ENCODE measurements at regions not wholly inside any gene's neighbourhood (a gene's known extent, or its start where the extent isn't known, plus 50 kb on each side); places are given as distances from the start of the nearest gene placed in this dataset.

DNA sequence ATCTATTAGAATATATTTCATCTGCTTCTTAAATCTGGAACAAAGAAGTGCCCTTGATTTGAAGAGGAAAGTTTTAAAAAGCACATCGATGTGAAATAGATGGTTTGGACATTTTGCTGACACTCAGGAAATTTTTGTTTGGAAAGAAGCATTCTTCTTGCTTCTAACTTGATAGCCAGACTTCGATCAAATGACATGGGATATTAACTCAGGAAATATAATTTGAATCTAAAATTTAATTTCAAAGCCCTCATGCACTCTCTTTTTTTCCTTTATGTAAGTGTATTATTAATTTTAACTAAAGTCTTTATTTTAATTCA lies 761.2 kb downstream of the VGLL3 start:
- H3K9me3 Mint-ChIP-seq, result peaks cover 0 to 4% of the 10 kb centered on the region in 2 donors
- no peaks in the 10 kb centered on the region for H3K36me3 Mint-ChIP-seq
- H3K27ac Mint-ChIP-seq, result no peak overlapping the region
- ATAC-seq, result no peak
- DNase-seq (ENCODE audit: low spot score in 2 of 2), result no peak

- H3K36me3 Mint-ChIP-seq, result no peaks in the 10 kb centered on the region
- DNase-seq (ENCODE audit: low spot score in 2 of 2), result no peak
- H3K9me3 Mint-ChIP-seq, result peaks cover 0 to 4% of the 10 kb centered on the region in 2 donors
- H3K27ac Mint-ChIP-seq, result no peak overlapping the region
- no peak for ATAC-seq
Measured at GRCh38 chr3:86229086-86229774, 761.7 kb downstream of the VGLL3 start.

DNA sequence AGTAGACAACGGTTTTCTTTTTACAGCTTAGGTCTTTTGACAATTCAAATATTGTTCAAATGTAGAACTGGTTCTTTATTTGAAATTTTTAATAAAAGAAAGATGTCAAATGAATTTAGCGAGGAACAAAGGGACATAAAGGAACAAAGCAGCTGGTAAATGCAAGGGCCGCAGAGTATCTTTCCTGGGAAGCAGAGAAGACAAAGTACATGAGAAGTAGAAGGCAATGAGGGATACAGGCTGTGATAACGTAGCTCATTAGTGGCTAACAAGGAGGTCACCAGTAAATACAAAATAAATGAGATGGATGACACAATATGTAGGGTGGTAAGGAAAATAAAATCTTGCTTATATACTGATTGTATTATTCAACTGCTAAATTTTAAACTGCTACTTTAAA lies 762.8 kb downstream of the VGLL3 start:
- no peak for DNase-seq (ENCODE audit: low spot score in 2 of 2)
- Mint-ChIP-seq H3K27ac (no peak overlapping the region), H3K9me3 (peaks cover 0 to 4% of the 10 kb centered on the region in 2 donors), H3K36me3 (no peaks in the 10 kb centered on the region)
- no peak for ATAC-seq

DNA sequence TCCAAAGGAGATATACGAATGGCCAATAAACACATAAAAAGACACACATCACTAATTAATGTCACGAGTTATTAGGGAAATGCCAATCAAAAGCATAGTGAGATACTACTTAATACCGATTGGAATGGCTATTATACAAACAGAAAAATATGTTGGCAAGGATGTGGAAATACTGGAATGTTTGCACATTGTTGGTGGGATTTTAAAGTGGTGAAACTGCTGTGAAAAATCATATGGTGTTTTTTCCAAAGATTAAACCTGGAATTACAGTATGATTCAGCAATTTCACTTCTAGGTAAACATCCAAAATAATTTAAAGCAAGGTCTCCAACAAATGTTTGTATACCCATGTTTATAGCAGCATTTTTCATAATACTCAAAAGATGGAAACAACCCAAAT lies 765.5 kb downstream of the VGLL3 start:
- Mint-ChIP-seq H3K36me3 (no peaks in the 10 kb centered on the region), H3K9me3 (peaks cover 0 to 8% of the 10 kb centered on the region in 2 donors), H3K27ac (no peak overlapping the region)
- DNase-seq (ENCODE audit: low spot score in 2 of 2) (no peak), ATAC-seq (no peak)

DNA sequence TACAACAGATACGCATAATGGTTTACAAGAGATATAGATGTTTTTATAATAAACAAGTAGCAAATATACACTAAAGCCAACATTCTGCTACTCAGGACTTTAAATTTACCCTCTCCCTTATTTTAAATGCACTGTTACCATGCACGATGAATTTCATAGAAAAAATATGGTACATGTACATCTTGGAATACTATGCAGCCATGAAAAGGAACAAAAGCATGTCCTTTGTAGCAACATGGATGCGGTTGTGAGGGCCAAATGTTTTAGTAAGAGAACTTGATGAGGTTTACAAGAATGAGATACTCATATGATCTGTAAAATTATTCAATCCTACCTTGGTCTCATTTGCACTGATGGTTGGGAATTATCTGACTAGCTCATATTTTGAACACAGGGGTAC lies 769.3 kb downstream of the VGLL3 start:
- Mint-ChIP-seq H3K36me3 (no peaks in the 10 kb centered on the region), H3K27ac (no peak overlapping the region), H3K9me3 (peaks cover 5 to 14% of the 10 kb centered on the region in 2 donors)
- no peak for ATAC-seq
- DNase-seq (ENCODE audit: low spot score in 2 of 2), result no peak

GRCh38 chr3:86208772-86209171 lies 782.2 kb downstream of the VGLL3 start:
- no peak for ATAC-seq
- H3K27ac Mint-ChIP-seq, result no peak overlapping the region
- H3K9me3 Mint-ChIP-seq, result peaks cover 13 to 16% of the 10 kb centered on the region in 2 donors
- no peak for DNase-seq (ENCODE audit: low spot score in 2 of 2)
- H3K36me3 Mint-ChIP-seq, result peaks cover 0 to 1% of the 10 kb centered on the region in 2 donors

DNA sequence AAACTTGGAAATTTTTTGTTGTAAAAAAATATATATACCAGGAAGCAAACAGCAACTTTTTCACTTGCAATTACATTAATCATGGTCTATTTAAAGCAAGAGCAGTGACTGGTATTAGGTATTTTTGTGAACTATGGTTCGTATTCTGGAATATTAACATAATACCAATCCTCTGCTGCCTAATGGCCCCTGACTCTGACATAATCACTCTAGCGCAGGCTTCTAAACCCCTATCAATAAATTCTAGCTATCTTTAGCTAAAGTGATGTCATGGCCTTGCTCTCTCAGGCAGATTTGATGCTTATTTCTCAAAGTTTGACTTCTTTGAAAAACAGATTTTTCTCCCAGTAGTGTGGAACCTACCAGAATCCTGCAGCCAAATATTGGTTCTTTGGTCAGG lies 808.3 kb downstream of the VGLL3 start:
- Mint-ChIP-seq H3K9me3 (peaks cover 19% of the 10 kb centered on the region in 2 donors), H3K27ac (no peak overlapping the region), H3K36me3 (peaks cover 0 to 12% of the 10 kb centered on the region in 2 donors)
- ATAC-seq, result no peak
- DNase-seq (ENCODE audit: low spot score in 2 of 2), result no peak

DNA sequence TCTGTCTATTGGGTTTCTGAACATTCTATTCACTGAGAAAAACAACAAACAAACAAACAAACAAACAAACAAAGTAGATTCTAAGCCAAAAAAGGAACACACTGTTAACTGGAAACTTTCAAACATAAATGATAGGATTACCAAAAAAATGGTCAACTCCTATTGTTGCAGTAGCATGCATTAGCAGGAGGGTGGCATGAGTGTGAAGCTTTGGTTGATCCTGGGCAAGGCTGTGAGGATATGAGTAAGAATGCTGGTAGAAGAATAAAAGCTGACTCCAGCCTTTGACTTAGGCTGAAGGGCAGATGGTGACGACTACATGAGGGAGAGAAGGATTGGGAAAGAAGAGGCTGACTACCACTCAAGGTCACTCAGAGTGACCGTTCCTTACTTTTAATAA lies 810.3 kb downstream of the VGLL3 start:
- Mint-ChIP-seq H3K9me3 (peaks cover 13 to 16% of the 10 kb centered on the region in 2 donors), H3K27ac (no peak overlapping the region), H3K36me3 (peaks cover 0 to 12% of the 10 kb centered on the region in 2 donors)
- no peak for DNase-seq (ENCODE audit: low spot score in 2 of 2)
- ATAC-seq, result no peak

GRCh38 chr3:86178095-86178494 lies 812.9 kb downstream of the VGLL3 start:
- peaks cover 13 to 15% of the 10 kb centered on the region in 2 donors for H3K9me3 Mint-ChIP-seq

GRCh38 chr3:86176445-86176784 lies 814.5 kb downstream of the VGLL3 start:
- Mint-ChIP-seq H3K27ac (no peak overlapping the region), H3K9me3 (peaks cover 16% of the 10 kb centered on the region in 2 donors), H3K36me3 (no peaks in the 10 kb centered on the region)
- ATAC-seq (no peak), DNase-seq (ENCODE audit: low spot score in 2 of 2) (no peak)

More at GRCh38 chr3:86178095-86178494, 812.9 kb downstream of the VGLL3 start:
- DNase-seq (ENCODE audit: low spot score in 2 of 2), result no peak
- no peak for ATAC-seq
- H3K36me3 Mint-ChIP-seq, result no peaks in the 10 kb centered on the region
- H3K27ac Mint-ChIP-seq, result no peak overlapping the region

- Mint-ChIP-seq H3K27ac (no peak overlapping the region), H3K9me3 (peaks cover 17 to 18% of the 10 kb centered on the region in 2 donors), H3K36me3 (no peaks in the 10 kb centered on the region)
- DNase-seq (ENCODE audit: low spot score in 2 of 2) (no peak), ATAC-seq (no peak)
Measured at GRCh38 chr3:86175593-86176444, 815.1 kb downstream of the VGLL3 start.

DNA sequence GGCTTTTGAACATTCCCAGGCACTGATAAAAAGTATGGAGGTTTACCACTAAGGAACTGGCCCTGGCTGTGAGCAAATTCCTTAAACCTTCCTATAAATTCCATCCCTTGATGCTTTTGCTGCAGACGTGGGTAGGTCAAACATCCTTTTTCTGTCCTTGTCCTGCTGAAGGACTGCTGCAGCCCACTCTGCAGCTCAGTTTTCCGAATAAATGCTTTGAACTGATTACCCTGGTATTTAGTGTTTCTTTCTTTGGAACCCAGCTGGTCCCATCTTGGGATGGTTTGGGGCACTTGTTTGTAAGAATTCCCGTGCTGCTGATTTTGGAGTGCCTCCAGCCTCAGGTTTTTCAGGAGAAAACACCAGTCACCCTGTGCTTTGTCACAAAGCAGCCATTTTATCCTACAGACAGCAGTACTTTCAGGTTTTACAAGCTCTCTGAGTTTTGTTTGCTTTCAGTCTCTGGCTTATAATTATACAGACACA lies 815.9 kb downstream of the VGLL3 start:
- H3K36me3 Mint-ChIP-seq, result no peaks in the 10 kb centered on the region
- H3K27ac Mint-ChIP-seq, result no peak overlapping the region
- H3K9me3 Mint-ChIP-seq, result peaks cover 13 to 18% of the 10 kb centered on the region in 2 donors
- no peak for DNase-seq (ENCODE audit: low spot score in 2 of 2)
- no peak for ATAC-seq

DNA sequence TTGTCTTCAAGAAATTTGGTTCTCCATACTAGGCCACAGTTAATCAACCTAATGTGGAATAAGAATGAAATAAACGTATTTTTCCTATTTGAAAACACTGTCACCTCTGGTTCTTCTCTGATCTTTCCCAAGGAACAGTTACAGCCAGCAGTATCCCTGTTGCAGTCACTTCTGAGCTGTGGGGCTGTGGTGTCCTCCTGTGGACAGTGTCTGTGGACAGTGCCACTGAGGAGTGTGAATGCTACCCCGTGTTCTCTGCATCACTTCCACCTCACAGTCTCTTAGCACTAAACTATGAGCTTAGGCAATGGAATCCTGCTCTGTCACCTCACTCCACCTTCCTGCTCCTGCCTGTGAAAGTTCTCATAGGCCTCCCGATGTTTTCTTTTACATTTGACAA lies 817.5 kb downstream of the VGLL3 start:
- H3K27ac Mint-ChIP-seq, result no peak overlapping the region
- H3K36me3 Mint-ChIP-seq, result no peaks in the 10 kb centered on the region
- peaks cover 16 to 18% of the 10 kb centered on the region in 2 donors for H3K9me3 Mint-ChIP-seq
- no peak for ATAC-seq
- DNase-seq (ENCODE audit: low spot score in 2 of 2), result no peak

GRCh38 chr3:86168512-86168911 lies 822.4 kb downstream of the VGLL3 start:
- no peak for ATAC-seq
- Mint-ChIP-seq H3K27ac (no peak overlapping the region), H3K36me3 (no peaks in the 10 kb centered on the region), H3K9me3 (peaks cover 9 to 10% of the 10 kb centered on the region in 2 donors)
- no peak for DNase-seq (ENCODE audit: low spot score in 2 of 2)

DNA sequence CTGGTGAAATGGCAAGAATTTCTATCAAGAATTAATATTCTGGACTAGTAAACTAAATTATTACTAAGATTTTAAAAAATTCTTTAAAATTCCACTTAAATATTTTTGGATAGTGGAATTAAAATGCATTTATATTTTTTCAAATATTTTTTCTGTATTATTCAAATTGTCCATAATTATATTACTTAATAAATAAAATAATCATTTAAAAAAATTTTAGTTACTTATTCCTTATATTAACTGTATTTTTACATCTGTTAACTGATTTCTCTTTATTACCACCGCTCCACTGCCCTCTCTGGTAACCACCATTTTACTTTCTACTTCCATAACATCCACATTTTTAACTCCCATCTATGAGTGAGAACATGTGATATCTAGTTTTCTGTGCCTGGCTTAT lies 828.4 kb downstream of the VGLL3 start:
- peaks cover 0 to 12% of the 10 kb centered on the region in 2 donors for H3K9me3 Mint-ChIP-seq
- no peak for ATAC-seq

DNA sequence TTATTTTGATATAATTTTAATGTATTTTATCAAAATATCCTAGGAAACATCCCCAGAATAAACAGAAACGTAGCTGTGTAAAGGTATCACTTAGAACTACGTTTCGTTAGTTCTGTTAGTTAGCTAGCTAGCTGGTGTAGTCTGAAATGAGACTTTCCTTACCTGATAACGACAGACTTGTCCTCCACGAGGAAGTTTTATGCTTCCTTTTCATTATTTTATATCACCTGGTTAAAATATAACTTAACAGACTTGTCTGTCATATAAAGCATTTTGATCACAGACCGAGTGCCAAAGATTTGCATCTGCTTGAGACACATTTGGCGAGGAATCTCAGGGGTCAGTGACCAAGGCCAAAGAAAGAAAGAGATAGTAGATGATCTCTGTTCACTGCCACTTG lies 829.5 kb downstream of the VGLL3 start:
- ATAC-seq, result no peak
- H3K27ac Mint-ChIP-seq, result no peak overlapping the region
- DNase-seq (ENCODE audit: low spot score in 2 of 2), result no peak
- no peaks in the 10 kb centered on the region for H3K36me3 Mint-ChIP-seq
- peaks cover 0 to 18% of the 10 kb centered on the region in 2 donors for H3K9me3 Mint-ChIP-seq

More for the DNA sequence above, 828.4 kb downstream of the VGLL3 start:
- Mint-ChIP-seq H3K27ac (no peak overlapping the region), H3K36me3 (no peaks in the 10 kb centered on the region)
- no peak for DNase-seq (ENCODE audit: low spot score in 2 of 2)

DNA sequence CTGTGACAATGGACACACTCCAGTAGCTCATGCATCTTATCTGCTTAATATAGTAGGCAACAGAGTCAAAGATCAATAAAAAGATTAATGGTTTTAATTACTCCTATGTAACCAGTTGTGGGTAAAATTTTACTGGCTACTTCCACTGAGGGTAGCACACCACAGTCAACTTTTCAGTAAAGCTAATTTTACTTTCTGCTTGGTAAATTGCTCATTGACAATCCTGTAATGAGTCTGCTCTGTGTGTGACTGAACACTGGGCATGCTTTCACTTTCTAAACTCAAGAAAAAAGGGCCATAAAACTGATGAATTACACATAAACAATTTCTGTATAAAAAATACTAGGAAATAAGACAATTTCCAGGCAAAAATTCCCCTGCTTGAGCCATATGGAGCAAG lies 838.3 kb downstream of the VGLL3 start:
- no peaks in the 10 kb centered on the region for H3K36me3 Mint-ChIP-seq
- no peak overlapping the region for H3K27ac Mint-ChIP-seq
- DNase-seq (ENCODE audit: low spot score in 2 of 2), result no peak
- ATAC-seq, result no peak
- peaks cover 7 to 29% of the 10 kb centered on the region in 2 donors for H3K9me3 Mint-ChIP-seq

DNA sequence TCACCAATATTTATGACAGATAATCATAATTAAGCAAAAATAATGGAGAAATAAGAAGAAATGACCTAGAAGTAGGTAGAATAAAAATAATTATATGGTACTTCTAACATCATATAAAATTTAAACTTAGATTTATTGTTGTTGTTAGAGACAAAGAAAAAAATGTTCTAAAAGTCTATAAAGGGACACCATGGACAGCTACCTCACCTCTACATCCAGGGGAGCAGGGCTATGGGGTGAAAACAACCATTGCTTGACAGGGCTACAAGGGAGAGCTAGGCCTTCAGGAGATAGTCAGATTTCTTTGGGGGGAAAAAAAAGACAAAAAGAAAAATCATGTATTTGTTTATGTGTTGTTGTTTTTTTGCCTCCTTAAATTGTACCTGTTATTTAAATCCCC lies 841.9 kb downstream of the VGLL3 start:
- no peaks in the 10 kb centered on the region for H3K36me3 Mint-ChIP-seq
- no peak overlapping the region for H3K27ac Mint-ChIP-seq
- ATAC-seq, result no peak
- no peak for DNase-seq (ENCODE audit: low spot score in 2 of 2)
- H3K9me3 Mint-ChIP-seq, result peaks cover 21 to 28% of the 10 kb centered on the region in 2 donors
